Stimulated activated naive B cell treated with anti-CD40 and anti-IgM and Interleukin-4, amounts not matched to agents 10 μg/mL and 1 μg/mL and 100 μg/mL, for 72 hours (primary cell): ENCODE measurements at regions not wholly inside any gene's neighbourhood (a gene's known extent, or its start where the extent isn't known, plus 50 kb on each side); places are given as distances from the start of the nearest gene placed in this dataset.

Source experiments
- ATAC-seq, 2 donors: fragments of 150-1000 bp; cut with Tn5 transposase; replicated peaks; 2 replicates each; pipeline ENCODE4 v1.10.0; 2021; ENCODE audit warnings: moderate library complexity in 1 of 2
- DNase-seq: peaks from one replicate; pipeline ENCODE4 v3.0.0; 2021
- H3K27ac Mint-ChIP-seq: one replicate; pipeline ENCODE4 v1.8.0; 2022; ENCODE audit warnings: mild to moderate bottlenecking, mixed read lengths
- H3K27me3 Mint-ChIP-seq, 2 donors: one replicate each; pipeline ENCODE4 v1.8.0; 2022; ENCODE audit warnings: mixed read lengths in 2 of 2
- H3K36me3 Mint-ChIP-seq, 2 donors: one replicate each; pipeline ENCODE4 v1.8.0; 2022; ENCODE audit warnings: mixed read lengths in 2 of 2, mild to moderate bottlenecking in 1 of 2
- H3K4me1 Mint-ChIP-seq, 2 donors: one replicate each; pipeline ENCODE4 v1.8.0; 2022; ENCODE audit warnings: mixed read lengths in 2 of 2, mild to moderate bottlenecking in 1 of 2
- H3K4me3 Mint-ChIP-seq, 2 donors: one replicate each; pipeline ENCODE4 v1.8.0; 2022; ENCODE audit warnings: mild to moderate bottlenecking in 2 of 2, mixed read lengths in 2 of 2, moderate library complexity in 1 of 2
- H3K9me3 Mint-ChIP-seq, 2 donors: one replicate each; pipeline ENCODE4 v1.8.0; 2022; ENCODE audit warnings: mixed read lengths in 2 of 2, mild to moderate bottlenecking in 1 of 2

DNA sequence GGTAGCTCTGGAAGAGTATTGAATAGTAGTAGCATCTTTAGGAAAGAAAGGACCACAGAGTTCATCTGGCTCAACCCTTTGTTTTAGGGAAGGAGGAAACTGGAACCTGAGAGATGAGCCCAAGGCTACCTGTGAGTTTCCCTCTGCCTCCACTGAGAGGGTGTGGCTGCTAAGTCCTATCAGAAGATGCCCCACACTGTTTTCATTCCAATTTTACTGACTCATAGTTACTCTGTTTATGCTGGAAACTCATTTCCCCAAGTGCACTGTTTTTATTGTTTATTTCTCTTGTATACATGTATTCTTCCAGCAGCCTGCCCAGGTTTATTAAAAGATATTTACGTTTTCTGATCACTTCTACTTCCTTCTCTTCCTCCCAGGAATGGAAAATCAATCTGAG lies 127.4 kb upstream of the ARHGAP5 start:
- Mint-ChIP-seq H3K9me3 (no peaks in the 10 kb centered on the region), H3K27ac (no peak overlapping the region), H3K4me1 (peaks cover 6 to 8% of the 10 kb centered on the region in 2 donors), H3K27me3 (peaks cover 4 to 14% of the 10 kb centered on the region in 2 donors), H3K4me3 (no peak overlapping the region), H3K36me3 (no peaks in the 10 kb centered on the region)
- ATAC-seq (no peak), DNase-seq (no peak)

DNA sequence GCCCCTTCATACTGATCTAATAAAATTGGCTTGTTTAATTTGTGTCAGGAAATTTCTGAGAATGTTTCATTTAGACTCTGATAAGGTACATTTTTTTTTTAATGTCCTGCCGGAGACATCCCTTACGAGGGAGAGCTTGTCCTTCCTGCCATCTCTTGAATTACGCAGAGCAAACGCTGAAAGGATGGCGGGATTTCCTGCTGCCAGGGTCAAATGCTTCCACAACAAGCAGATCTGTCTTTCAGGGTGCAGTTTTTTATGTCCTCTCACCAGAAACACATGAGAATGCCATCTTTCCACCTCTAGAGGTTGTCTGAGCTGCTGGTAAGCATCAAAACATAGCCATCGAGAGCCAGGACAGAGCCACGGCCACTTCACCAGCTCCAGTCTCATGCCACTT lies 126.8 kb upstream of the ARHGAP5 start:
- H3K4me3 Mint-ChIP-seq, result no peak overlapping the region
- ATAC-seq (no peak), DNase-seq (no peak)
- no peak overlapping the region for H3K27ac Mint-ChIP-seq
- peaks cover 4 to 14% of the 10 kb centered on the region in 2 donors for H3K27me3 Mint-ChIP-seq
- H3K9me3 Mint-ChIP-seq, result no peaks in the 10 kb centered on the region
- H3K4me1 Mint-ChIP-seq, result peaks cover under 1 to 2% of the 10 kb centered on the region in 2 donors
- H3K36me3 Mint-ChIP-seq, result no peaks in the 10 kb centered on the region

DNA sequence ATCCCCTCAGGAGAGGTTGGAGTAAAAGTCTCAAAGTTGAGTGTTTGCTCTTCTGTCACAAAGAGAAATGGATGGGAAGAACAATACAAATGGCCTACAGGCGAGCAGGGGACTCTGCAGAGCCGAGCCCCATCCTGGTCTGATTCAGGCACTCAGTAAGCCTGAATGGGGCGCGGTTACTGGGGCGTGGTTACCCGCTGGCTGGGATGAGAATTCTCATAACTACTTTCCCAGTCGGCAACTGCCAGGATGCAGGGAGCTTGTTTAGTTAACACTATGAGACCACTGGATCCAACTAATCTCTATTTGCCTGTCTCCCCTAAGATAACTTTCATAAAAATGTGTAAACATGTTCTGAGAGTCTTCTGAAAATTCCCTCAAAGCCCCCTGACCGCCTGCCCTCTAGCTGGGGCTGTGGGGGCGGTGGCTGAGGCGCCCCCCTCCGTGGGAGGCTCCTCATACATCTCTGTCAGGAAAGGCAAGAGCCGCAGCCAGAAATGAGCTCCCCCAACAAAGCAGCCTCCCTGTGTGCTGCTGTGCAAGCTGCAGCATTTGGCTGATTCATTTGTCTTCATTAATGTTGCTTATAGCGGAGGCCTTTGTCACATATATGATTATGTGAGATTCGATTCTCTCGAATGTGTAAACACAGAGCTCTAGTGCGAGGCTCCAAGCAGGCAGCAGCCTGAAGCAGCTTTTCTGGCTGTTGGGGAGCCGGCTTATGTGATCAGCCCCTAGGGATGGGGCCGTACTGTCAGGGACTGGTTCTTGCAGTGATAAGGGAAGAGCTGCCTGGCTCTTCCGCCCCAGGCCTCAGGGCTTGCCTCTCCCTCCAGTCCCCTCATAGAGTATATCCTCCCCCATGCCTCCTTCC lies 126.1 kb upstream of the ARHGAP5 start:
- ATAC-seq, result no peak

DNA sequence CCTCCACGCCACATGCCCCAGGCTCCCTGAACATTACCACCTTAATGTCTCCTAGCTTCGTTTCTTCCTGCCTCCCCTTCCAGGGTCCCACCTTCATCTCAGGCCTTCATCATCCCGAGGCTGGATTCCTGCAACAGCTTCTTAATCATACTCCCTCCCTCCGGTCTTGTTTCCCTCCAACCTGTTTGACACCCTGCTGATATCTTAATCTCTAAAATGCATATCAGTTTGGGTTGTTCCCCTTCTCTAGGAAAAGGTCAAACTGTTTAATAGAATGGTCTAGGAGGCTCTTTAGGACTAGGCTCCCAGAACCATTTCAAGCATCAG lies 125.5 kb upstream of the ARHGAP5 start:
- Mint-ChIP-seq H3K4me3 (no peak overlapping the region), H3K27ac (no peak overlapping the region), H3K4me1 (no peaks in the 10 kb centered on the region), H3K36me3 (no peaks in the 10 kb centered on the region), H3K9me3 (no peaks in the 10 kb centered on the region), H3K27me3 (peaks cover 4 to 16% of the 10 kb centered on the region in 2 donors)
- no peak for DNase-seq
- ATAC-seq, result no peak

More for the DNA sequence above, 126.1 kb upstream of the ARHGAP5 start:
- H3K27me3 Mint-ChIP-seq, result peaks cover 4 to 14% of the 10 kb centered on the region in 2 donors
- no peaks in the 10 kb centered on the region for H3K36me3 Mint-ChIP-seq
- no peak for DNase-seq
- H3K4me3 Mint-ChIP-seq, result no peak overlapping the region
- H3K27ac Mint-ChIP-seq, result no peak overlapping the region
- H3K4me1 Mint-ChIP-seq, result no peaks in the 10 kb centered on the region
- H3K9me3 Mint-ChIP-seq, result no peaks in the 10 kb centered on the region

DNA sequence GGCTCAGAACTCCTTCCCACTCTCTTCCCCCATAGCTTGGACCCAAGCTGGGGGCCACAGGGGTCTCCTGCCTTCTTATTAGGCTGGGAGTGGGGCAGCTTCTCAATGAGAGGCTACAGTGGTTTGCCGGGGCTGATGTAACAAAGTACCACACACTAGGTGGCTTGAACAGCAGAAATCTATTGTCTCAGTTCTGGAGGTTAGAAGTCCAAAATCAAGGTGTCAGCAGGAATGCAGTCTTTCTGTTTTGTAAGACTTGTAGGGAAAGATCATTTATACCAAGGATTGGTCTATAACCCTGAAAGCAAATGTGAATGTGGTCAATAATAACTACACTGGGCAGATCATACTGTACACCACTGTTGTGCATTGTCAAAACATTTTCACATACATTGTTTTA lies 124.5 kb upstream of the ARHGAP5 start:
- ATAC-seq (no peak), DNase-seq (no peak)
- Mint-ChIP-seq H3K4me1 (no peaks in the 10 kb centered on the region), H3K9me3 (peaks cover 0 to 2% of the 10 kb centered on the region in 2 donors), H3K36me3 (no peaks in the 10 kb centered on the region), H3K27ac (no peak overlapping the region), H3K27me3 (peaks cover 8 to 20% of the 10 kb centered on the region in 2 donors), H3K4me3 (no peak overlapping the region)

DNA sequence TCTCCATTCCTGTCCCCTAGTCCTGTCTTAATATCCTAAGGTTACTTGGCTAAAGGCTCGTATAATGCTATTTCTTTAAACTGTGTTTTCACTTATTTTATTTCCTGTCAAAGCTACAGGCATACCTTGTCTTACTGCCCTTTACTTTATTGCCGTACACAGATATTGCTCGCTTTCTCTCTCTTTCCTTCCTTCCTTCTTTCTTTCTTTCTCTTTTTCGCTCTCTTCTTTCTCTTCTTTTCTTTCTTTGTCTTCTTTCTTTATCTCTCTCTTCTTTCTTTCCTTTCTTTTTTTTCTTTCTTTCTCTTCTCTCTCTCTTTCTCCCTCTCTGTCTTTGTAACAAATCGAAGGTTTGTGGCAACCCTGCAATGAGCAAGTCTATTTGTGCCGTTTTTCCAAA lies 123.9 kb upstream of the ARHGAP5 start:
- H3K27me3 Mint-ChIP-seq, result peaks cover 8 to 20% of the 10 kb centered on the region in 2 donors
- H3K4me1 Mint-ChIP-seq, result no peaks in the 10 kb centered on the region
- peaks cover 0 to 2% of the 10 kb centered on the region in 2 donors for H3K9me3 Mint-ChIP-seq
- no peak overlapping the region for H3K4me3 Mint-ChIP-seq
- no peaks in the 10 kb centered on the region for H3K36me3 Mint-ChIP-seq
- DNase-seq (no peak), ATAC-seq (no peak)
- H3K27ac Mint-ChIP-seq, result no peak overlapping the region

DNA sequence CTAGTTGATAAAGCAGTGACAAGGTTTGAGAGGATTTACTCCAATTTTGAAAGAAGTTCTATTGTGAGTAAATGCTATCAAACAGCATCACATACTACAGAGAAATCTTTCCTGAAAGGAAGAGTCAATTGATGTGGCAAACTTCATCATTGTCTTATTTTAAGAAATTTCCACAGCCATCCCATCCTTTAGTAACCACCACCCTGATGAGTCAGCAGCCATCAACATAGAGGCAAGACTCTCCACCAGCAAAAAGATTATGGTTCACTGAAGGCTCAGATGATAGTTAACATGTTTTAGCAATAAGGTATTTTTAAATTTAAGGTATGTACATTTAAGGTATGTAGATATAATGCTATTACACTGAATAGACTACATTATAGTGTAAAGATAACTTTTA lies 122.1 kb upstream of the ARHGAP5 start:
- Mint-ChIP-seq H3K36me3 (no peaks in the 10 kb centered on the region), H3K27me3 (peaks cover 8 to 21% of the 10 kb centered on the region in 2 donors), H3K27ac (no peak overlapping the region), H3K4me3 (no peak overlapping the region), H3K9me3 (peaks cover 0 to 2% of the 10 kb centered on the region in 2 donors), H3K4me1 (no peaks in the 10 kb centered on the region)
- ATAC-seq (no peak), DNase-seq (no peak)

DNA sequence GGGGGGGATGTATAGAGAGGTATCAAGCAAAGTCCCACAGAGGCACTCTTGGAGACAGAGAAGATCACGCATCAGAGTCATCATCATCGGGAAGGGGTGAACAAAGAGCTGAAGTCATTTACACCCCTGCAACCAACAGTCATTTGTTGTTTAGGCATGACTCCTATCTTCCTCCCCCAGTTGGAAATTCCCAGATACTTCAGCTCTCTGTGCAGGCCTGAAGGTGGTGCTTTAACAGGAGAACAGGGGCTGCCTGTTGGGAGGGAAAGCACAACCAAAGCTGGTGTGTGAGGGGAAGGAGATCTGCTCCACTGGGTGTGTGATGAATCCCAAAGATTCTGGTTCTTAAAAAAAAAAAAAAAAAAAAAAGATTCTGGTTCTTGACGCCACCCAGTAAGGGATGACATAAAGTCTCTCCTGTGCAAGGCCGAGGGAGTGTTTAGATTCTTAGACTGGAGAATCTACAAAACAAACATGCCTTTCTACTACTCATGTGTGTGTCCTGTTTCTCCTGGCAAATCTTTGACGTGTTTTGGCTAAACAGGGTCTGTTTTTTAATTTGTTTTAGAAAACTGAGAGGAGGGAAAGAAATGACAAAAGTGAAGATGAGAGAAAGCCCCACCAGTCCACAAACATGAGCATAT lies 121.0 kb upstream of the ARHGAP5 start:
- Mint-ChIP-seq H3K9me3 (peaks cover 4 to 6% of the 10 kb centered on the region in 2 donors), H3K27ac (no peak overlapping the region), H3K4me3 (no peak overlapping the region), H3K4me1 (no peaks in the 10 kb centered on the region), H3K36me3 (peaks cover 2 to 3% of the 10 kb centered on the region in 2 donors), H3K27me3 (peaks cover 12 to 30% of the 10 kb centered on the region in 2 donors)
- DNase-seq (no peak), ATAC-seq (no peak)

DNA sequence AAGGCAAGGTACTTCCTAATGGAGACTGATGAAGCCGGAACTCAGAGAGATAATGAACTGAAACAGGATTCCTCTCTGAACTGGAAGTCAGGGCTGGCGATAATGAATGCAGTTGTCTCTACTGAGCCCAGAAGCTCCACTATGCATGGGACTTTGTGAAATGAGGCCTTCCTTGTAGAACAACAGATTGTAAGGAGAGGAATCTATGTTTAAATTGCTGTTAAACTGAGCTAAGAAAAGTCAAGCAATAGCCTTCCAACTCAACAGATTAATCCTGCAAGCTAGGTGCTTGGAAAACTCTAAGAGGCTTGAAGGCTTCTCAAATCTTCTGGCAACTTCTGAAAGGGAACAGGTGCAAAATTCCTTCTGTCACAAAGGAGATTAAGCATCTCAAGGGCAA lies 119.5 kb upstream of the ARHGAP5 start:
- Mint-ChIP-seq H3K4me3 (no peak overlapping the region), H3K27ac (no peak overlapping the region), H3K4me1 (no peaks in the 10 kb centered on the region), H3K36me3 (peaks cover 2 to 3% of the 10 kb centered on the region in 2 donors), H3K27me3 (peaks cover 7 to 22% of the 10 kb centered on the region in 2 donors), H3K9me3 (peaks cover 4 to 6% of the 10 kb centered on the region in 2 donors)
- ATAC-seq (no peak), DNase-seq (no peak)

DNA sequence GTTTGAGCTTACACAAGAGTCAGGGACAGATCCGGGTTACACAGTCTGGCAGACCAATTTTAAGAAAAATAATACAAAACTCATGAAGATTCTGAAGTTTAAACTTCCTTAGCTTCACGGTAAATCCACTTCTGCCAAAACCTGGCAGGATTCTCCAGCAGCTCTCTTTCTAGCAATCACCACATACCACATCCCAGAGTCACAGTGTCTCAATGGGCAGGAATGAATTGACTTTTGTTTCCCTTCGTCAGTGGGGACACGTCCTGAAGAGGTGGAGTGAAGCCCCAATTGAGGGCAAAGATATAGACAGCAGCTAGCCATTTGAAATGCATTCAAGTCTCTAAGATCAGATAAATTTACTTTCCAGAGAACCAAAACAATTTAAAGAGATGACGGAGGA lies 117.1 kb upstream of the ARHGAP5 start:
- H3K9me3 Mint-ChIP-seq, result peaks cover 4 to 6% of the 10 kb centered on the region in 2 donors
- H3K36me3 Mint-ChIP-seq, result peaks cover 2 to 3% of the 10 kb centered on the region in 2 donors
- ATAC-seq (no peak), DNase-seq (no peak)
- H3K27ac Mint-ChIP-seq, result no peak overlapping the region
- no peak overlapping the region for H3K4me3 Mint-ChIP-seq
- H3K27me3 Mint-ChIP-seq, result peaks cover 7 to 16% of the 10 kb centered on the region in 2 donors
- no peaks in the 10 kb centered on the region for H3K4me1 Mint-ChIP-seq

DNA sequence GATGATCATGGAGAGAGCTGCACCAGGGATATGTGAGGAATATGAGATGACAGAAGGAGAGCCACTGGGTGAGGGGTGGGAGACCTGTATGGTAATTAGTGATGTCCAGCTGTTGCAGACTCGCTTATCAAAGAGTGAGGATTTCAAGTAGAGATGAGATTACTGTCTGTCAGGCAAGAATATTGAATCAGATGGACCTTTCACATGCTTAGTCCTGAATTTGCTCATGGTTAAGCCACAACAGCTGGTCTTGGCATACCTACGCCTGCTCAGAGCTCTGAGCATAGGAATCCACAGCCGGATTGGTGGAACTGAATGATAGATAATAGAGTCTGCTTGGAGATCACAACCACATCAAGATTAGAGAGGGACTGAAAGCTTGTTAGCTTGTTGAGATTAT lies 115.2 kb upstream of the ARHGAP5 start:
- peaks cover 4 to 11% of the 10 kb centered on the region in 2 donors for H3K27me3 Mint-ChIP-seq
- H3K9me3 Mint-ChIP-seq, result peaks cover 4 to 6% of the 10 kb centered on the region in 2 donors
- DNase-seq (no peak), ATAC-seq (no peak)
- no peaks in the 10 kb centered on the region for H3K4me1 Mint-ChIP-seq
- H3K27ac Mint-ChIP-seq, result no peak overlapping the region
- H3K4me3 Mint-ChIP-seq, result no peak overlapping the region
- H3K36me3 Mint-ChIP-seq, result peaks cover 2 to 3% of the 10 kb centered on the region in 2 donors

DNA sequence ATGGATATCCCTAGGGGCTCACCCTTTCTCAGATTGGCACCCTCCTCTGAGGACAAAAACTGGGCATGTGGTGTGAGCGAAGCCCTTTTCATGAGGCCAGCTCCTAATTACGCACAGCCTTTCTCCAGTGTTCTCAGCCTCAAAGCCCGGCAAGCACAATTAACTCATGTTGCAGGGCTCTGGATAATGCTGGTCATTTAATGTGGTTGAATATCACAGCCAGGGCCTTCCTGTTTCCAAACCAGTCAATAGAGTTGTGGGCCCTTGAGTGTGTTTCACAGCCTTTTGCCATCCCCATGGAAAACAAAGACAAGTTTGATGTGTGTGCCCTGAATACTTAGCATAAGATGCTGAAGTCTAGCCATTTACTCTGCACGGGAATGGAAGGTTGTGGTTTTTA lies 114.2 kb upstream of the ARHGAP5 start:
- no peaks in the 10 kb centered on the region for H3K4me1 Mint-ChIP-seq
- peaks cover 3 to 10% of the 10 kb centered on the region in 2 donors for H3K27me3 Mint-ChIP-seq
- DNase-seq, result no peak
- ATAC-seq, result no peak
- no peak overlapping the region for H3K4me3 Mint-ChIP-seq
- H3K36me3 Mint-ChIP-seq, result peaks cover 2 to 3% of the 10 kb centered on the region in 2 donors
- H3K9me3 Mint-ChIP-seq, result peaks cover 2 to 6% of the 10 kb centered on the region in 2 donors
- H3K27ac Mint-ChIP-seq, result no peak overlapping the region

DNA sequence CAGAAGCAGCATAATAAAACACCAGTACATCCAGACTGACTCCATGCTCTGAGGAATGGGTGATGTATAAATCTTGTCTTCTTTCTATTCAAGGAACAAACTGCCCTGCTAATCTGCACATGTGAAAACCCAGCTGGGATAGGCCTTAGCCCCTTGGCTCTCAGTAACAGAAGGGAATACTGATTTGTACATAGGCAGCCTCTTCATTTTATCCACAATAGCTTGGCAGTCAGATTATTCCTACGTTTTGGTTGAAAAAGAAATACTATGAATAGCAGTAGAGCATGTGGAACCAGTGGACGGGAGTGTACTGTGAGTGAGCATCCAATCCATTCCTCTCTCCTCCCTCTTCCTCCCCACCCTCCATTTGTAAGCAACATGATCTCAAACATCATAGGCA lies 113.5 kb upstream of the ARHGAP5 start:
- Mint-ChIP-seq H3K27ac (no peak overlapping the region), H3K4me3 (no peak overlapping the region), H3K27me3 (peaks cover 3 to 10% of the 10 kb centered on the region in 2 donors), H3K36me3 (peaks cover 2 to 3% of the 10 kb centered on the region in 2 donors), H3K9me3 (peaks cover 2 to 6% of the 10 kb centered on the region in 2 donors), H3K4me1 (peaks cover under 1 to 4% of the 10 kb centered on the region in 2 donors)
- ATAC-seq (no peak), DNase-seq (no peak)

DNA sequence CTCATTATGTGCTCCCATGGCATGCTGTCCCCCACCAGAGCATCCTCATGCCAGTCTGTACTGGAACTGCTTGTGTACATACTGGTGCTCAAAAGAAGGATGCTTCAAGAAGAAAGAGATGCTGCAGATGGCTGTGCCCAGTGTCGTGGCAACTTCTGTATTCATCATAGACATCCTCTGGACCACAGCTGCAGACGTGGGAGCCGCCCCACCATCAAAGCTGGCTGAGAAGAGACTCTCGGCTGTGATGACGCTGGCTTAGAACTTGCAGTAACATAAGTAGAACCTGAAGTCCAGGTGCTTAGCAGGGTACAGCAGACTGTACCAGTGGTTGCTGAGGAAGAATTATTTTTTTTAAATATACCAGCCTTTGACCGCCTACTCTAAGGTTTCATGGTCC lies 112.6 kb upstream of the ARHGAP5 start:
- peaks cover 5 to 11% of the 10 kb centered on the region in 2 donors for H3K4me1 Mint-ChIP-seq
- H3K9me3 Mint-ChIP-seq, result peaks cover 2 to 6% of the 10 kb centered on the region in 2 donors
- no peak for ATAC-seq
- no peak for DNase-seq
- H3K36me3 Mint-ChIP-seq, result peaks cover 2 to 3% of the 10 kb centered on the region in 2 donors
- peaks cover 3 to 10% of the 10 kb centered on the region in 2 donors for H3K27me3 Mint-ChIP-seq
- H3K4me3 Mint-ChIP-seq, result no peak overlapping the region
- H3K27ac Mint-ChIP-seq, result no peak overlapping the region
